PC-9 (cell line): ENCODE measurements at regions not wholly inside any gene's neighbourhood (a gene's known extent, or its start where the extent isn't known, plus 50 kb on each side); places are given as distances from the start of the nearest gene placed in this dataset.

Source experiments
- CTCF ChIP-seq: fragments of 200-600 bp; sonication (generic); conservative IDR thresholded peaks from 2 replicates; pipeline ENCODE4 v1.6.1; 2017; ENCODE audit warnings: mixed run types, antibody characterized with exemption, mild to moderate bottlenecking, moderate library complexity
- EZH2 ChIP-seq: fragments of 200-600 bp; sonication (generic); IDR thresholded peaks from 2 replicates; pipeline ENCODE4 v1.8.0; 2017; ENCODE audit warnings: antibody characterized with exemption, low read depth

GRCh38 chr5:167261309-167262100 is 1029.9 kb upstream of the WWC1 start:
- TF ChIP-seq CTCF (peak; percentile 59), EZH2 (no peak)
